AG04450 (cell line): ENCODE measurements at regions not wholly inside any gene's neighbourhood (a gene's known extent, or its start where the extent isn't known, plus 50 kb on each side); places are given as distances from the start of the nearest gene placed in this dataset.
"Not testable (repeated sequence)": the region's sequence is repeated elsewhere in the genome, so short reads cannot be mapped to it uniquely, and the experiment has no call there.

Experiments used
- CTCF ChIA-PET: fragments of 300-600, 350-600 bp; formaldehyde crosslinking; extraction: SDS; loops from one replicate; lab custom pipeline; 2022; ENCODE audit warnings: antibody characterized with exemption, inconsistent platforms; lab: Charles Lee
- POLR2A ChIA-PET: fragments of 350-600 bp; formaldehyde crosslinking; extraction: SDS; loops from one replicate; lab custom pipeline; 2021; ENCODE audit warnings: antibody characterized with exemption, inconsistent platforms; lab: Yijun Ruan, JAX
- DNase-seq: peaks from one replicate; pipeline ENCODE4 v3.0.0-alpha.2; 2011; ENCODE audit warnings: low read depth, low spot score
- H3K27ac ChIP-seq: one replicate; pipeline ENCODE4 v1.5.1; 2012; ENCODE audit warnings: low read depth, low read length, control low read depth
- H3K27me3 ChIP-seq: one replicate; pipeline ENCODE4 v1.6.0; 2012; ENCODE audit warnings: low read length; ENCODE audit not compliant: control insufficient read depth, insufficient read depth
- H3K4me3 ChIP-seq: 2 replicates; pipeline ENCODE4 v1.5.1; 2011; ENCODE audit warnings: mild to moderate bottlenecking, low read depth, low read length, control low read depth
- H3K9me3 ChIP-seq: 2 replicates; pipeline ENCODE4 v1.5.1; 2012; ENCODE audit warnings: low read length; ENCODE audit not compliant: control insufficient read depth, insufficient read depth
- CTCF ChIP-seq: IDR thresholded peaks from 2 replicates; pipeline ENCODE4 v1.5.1; 2011; ENCODE audit warnings: low read depth, low read length, control low read depth, inconsistent platforms

GRCh38 chr2:39894082-39894481 is 115.0 kb upstream of the THUMPD2 start:
- no peak for DNase-seq
- Histone ChIP-seq H3K9me3 (no peaks in the 10 kb centered on the region), H3K27ac (no peak overlapping the region), H3K4me3 (no peak overlapping the region), H3K27me3 (no peaks in the 10 kb centered on the region)
- no peak for TF ChIP-seq CTCF
- ChIA-PET POLR2A (no interaction called here), CTCF (no interaction called here)

GRCh38 chr2:39893616-39894015 is 114.6 kb upstream of the THUMPD2 start:
- no peaks in the 10 kb centered on the region for H3K27me3 ChIP-seq
- CTCF ChIA-PET = interaction anchor here (0.7 kb wide), 1 partner anchor 18 kb away, joined by 3 read pairs; no protein-coding TSS in a partner anchor
- no peak for DNase-seq
- no peak for TF ChIP-seq CTCF
- H3K27ac ChIP-seq = no peak overlapping the region
- no peak overlapping the region for H3K4me3 ChIP-seq
- no peaks in the 10 kb centered on the region for H3K9me3 ChIP-seq
- POLR2A ChIA-PET = no interaction called here

- ChIA-PET CTCF (no interaction called here), POLR2A (no interaction called here)
- Histone ChIP-seq H3K27me3 (no peaks in the 10 kb centered on the region), H3K9me3 (no peaks in the 10 kb centered on the region), H3K4me3 (no peak overlapping the region), H3K27ac (no peak overlapping the region)
- TF ChIP-seq CTCF = no peak
- DNase-seq = no peak
Measured at GRCh38 chr2:39881948-39882347, 102.9 kb upstream of the THUMPD2 start.

GRCh38 chr2:39881494-39881893 is 102.4 kb upstream of the THUMPD2 start:
- ChIA-PET POLR2A (no interaction called here), CTCF (interaction anchor here (0.5 kb wide), 1 partner anchor 32 kb away, joined by 3 read pairs; no protein-coding TSS in a partner anchor)
- Histone ChIP-seq H3K27ac (no peak overlapping the region), H3K27me3 (no peaks in the 10 kb centered on the region), H3K4me3 (no peak overlapping the region), H3K9me3 (no peaks in the 10 kb centered on the region)
- no peak for DNase-seq
- no peak for TF ChIP-seq CTCF

- H3K27ac ChIP-seq, DNase-seq, POLR2A ChIA-PET, H3K9me3 ChIP-seq, H3K4me3 ChIP-seq, H3K27me3 ChIP-seq: not testable (repeated sequence)
- CTCF ChIA-PET = interaction anchor here (0.6 kb wide), 1 partner anchor 609 kb away, joined by 3 read pairs; no protein-coding TSS in a partner anchor
Measured at GRCh38 chr2:39879001-39879400, 99.9 kb upstream of the THUMPD2 start.
